Germinal center (tissue), 1 donor: ENCODE measurements at regions not wholly inside any gene's neighbourhood (a gene's known extent, or its start where the extent isn't known, plus 50 kb on each side); places are given as distances from the start of the nearest gene placed in this dataset.
"Not testable (repeated sequence)": the region's sequence is repeated elsewhere in the genome, so short reads cannot be mapped to it uniquely, and the experiment has no call there.

Source experiments
- DNase-seq: peaks from one replicate; pipeline ENCODE4 v3.0.0; 2012; ENCODE audit warnings: mixed read lengths, low spot score

- DNase-seq, result no peak
Observed at GRCh38 chr14:35174342-35174741, 52.0 kb downstream of the PRORP start.

GRCh38 chr14:35180179-35180578 is 57.8 kb downstream of the PRORP start:
- DNase-seq, result no peak

- DNase-seq, result not testable (repeated sequence)
Observed at GRCh38 chr14:35184891-35185290, 62.5 kb downstream of the PRORP start.

GRCh38 chr14:35189422-35189821 is 67.1 kb downstream of the PRORP start:
- no peak for DNase-seq

GRCh38 chr14:35193161-35193560 is 70.8 kb downstream of the PRORP start:
- DNase-seq, result no peak

GRCh38 chr14:35194183-35194582 is 71.8 kb downstream of the PRORP start:
- not testable (repeated sequence) for DNase-seq

- DNase-seq, result no peak
Observed at GRCh38 chr14:35196571-35196970, 74.2 kb downstream of the PRORP start.

GRCh38 chr14:35197015-35197414 is 74.7 kb downstream of the PRORP start:
- DNase-seq, result no peak

GRCh38 chr14:35201066-35201465 is 78.7 kb downstream of the PRORP start:
- DNase-seq, result no peak

- DNase-seq, result no peak
Observed at GRCh38 chr14:35202195-35202594, 79.8 kb downstream of the PRORP start.

- DNase-seq, result no peak
Observed at GRCh38 chr14:35205737-35206136, 83.4 kb downstream of the PRORP start.

- no peak for DNase-seq
Observed at GRCh38 chr14:35211067-35211466, 81.1 kb upstream of the PSMA6 start.

GRCh38 chr14:35212471-35213142 is 79.6 kb upstream of the PSMA6 start:
- no peak for DNase-seq

GRCh38 chr14:35213143-35213788 is 78.9 kb upstream of the PSMA6 start:
- no peak for DNase-seq

GRCh38 chr14:35213869-35214387 is 78.3 kb upstream of the PSMA6 start:
- no peak for DNase-seq

- DNase-seq, result not testable (repeated sequence)
Observed at GRCh38 chr14:35214402-35214801, 77.8 kb upstream of the PSMA6 start.

GRCh38 chr14:35215110-35215813 is 76.9 kb upstream of the PSMA6 start:
- no peak for DNase-seq

- not testable (repeated sequence) for DNase-seq
Observed at GRCh38 chr14:35218176-35218575, 74.0 kb upstream of the PSMA6 start.

- DNase-seq, result no peak
Observed at GRCh38 chr14:35218963-35219362, 73.2 kb upstream of the PSMA6 start.

GRCh38 chr14:35220027-35220676 is 72.0 kb upstream of the PSMA6 start:
- no peak for DNase-seq

GRCh38 chr14:35220920-35221319 is 71.3 kb upstream of the PSMA6 start:
- DNase-seq, result no peak

GRCh38 chr14:35221462-35221861 is 70.7 kb upstream of the PSMA6 start:
- DNase-seq, result no peak
